Peyer's patch (tissue), 4 donors: ENCODE measurements at regions not wholly inside any gene's neighbourhood (a gene's known extent, or its start where the extent isn't known, plus 50 kb on each side); places are given as distances from the start of the nearest gene placed in this dataset.

Source experiments
- DNase-seq, 3 donors: peaks; one replicate each; pipeline ENCODE4 v3.0.0-alpha.2; 2017 to 2019
- H3K27ac ChIP-seq, 4 donors: fragments of 200-600 bp; sonication (generic); one replicate each; pipeline ENCODE4 v1.5.1; 2016 to 2019
- H3K27me3 ChIP-seq, 2 donors: fragments of 200-600 bp; sonication (generic); one replicate each; pipeline ENCODE4 v1.5.1; 2019
- H3K36me3 ChIP-seq, 3 donors: fragments of 200-600 bp; sonication (generic); one replicate each; pipeline ENCODE4 v1.5.1; 2016 to 2019
- H3K4me1 ChIP-seq, 4 donors: fragments of 200-600 bp; sonication (generic); one replicate each; pipeline ENCODE4 v1.5.1; 2016 to 2019
- H3K4me3 ChIP-seq, 4 donors: fragments of 200-600 bp; sonication (generic); 1 replicate in 3 of 4; 2 replicates in 1 of 4; pipeline ENCODE4 v1.5.1; 2016 to 2019; ENCODE audit warnings: mild to moderate bottlenecking in 1 of 4
- H3K9me3 ChIP-seq, 4 donors: fragments of 200-600 bp; sonication (generic); one replicate each; pipeline ENCODE4 v1.5.1; 2016 to 2019; ENCODE audit warnings: mild to moderate bottlenecking in 1 of 4
- CTCF ChIP-seq, 6 experiments: fragments of 450-650 bp in 4 of 6; fragments of 200-600 bp in 2 of 6; sonication (generic) in 1 of 6; IDR thresholded peaks; one replicate each; pipeline ENCODE4 v1.5.1; 2017 to 2019; ENCODE audit warnings: antibody characterized with exemption in 6 of 6, mild to moderate bottlenecking in 3 of 6, moderate library complexity in 1 of 6
- POLR2A ChIP-seq, 2 donors: fragments of 450-650 bp; IDR thresholded peaks; one replicate each; pipeline ENCODE4 v1.5.1; 2017; ENCODE audit warnings: antibody characterized with exemption in 2 of 2, mild to moderate bottlenecking in 2 of 2, moderate library complexity in 2 of 2

DNA sequence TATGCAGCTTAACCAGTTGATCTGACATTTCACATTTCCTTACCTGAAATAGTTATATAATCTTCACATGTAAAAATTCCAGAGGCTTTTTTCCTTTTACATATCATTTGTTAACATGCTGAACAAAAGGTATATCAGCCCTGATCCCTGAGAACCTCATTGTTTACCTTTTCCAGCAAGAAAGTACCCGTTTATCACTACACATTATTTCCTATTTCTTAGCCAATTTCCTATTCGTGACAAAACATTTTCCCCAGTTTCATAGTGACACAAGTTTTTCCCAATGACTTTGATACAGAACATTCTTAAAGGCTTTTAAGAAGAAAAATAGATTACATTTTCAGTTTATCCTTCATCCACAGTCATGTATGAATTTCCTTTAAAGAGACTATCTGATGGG is 86.6 kb upstream of the DKK2 start:
- no peaks in the 10 kb centered on the region for H3K36me3 ChIP-seq
- no peak for DNase-seq
- H3K9me3 ChIP-seq: no peaks in the 10 kb centered on the region
- no peak overlapping the region for H3K4me3 ChIP-seq
- no peaks in the 10 kb centered on the region for H3K4me1 ChIP-seq
- no peak overlapping the region for H3K27ac ChIP-seq
- H3K27me3 ChIP-seq: no peaks in the 10 kb centered on the region
- TF ChIP-seq CTCF (IDR thresholded peaks at IDR 0.05): no peak

GRCh38 chr4:107120661-107121060 is 84.5 kb upstream of the DKK2 start:
- no peaks in the 10 kb centered on the region for H3K4me1 ChIP-seq
- H3K36me3 ChIP-seq: no peaks in the 10 kb centered on the region
- no peaks in the 10 kb centered on the region for H3K9me3 ChIP-seq
- no peak overlapping the region for H3K27ac ChIP-seq
- no peaks in the 10 kb centered on the region for H3K27me3 ChIP-seq
- H3K4me3 ChIP-seq: no peak overlapping the region
- DNase-seq: no peak
- no peak for TF ChIP-seq CTCF (IDR thresholded peaks at IDR 0.05)

DNA sequence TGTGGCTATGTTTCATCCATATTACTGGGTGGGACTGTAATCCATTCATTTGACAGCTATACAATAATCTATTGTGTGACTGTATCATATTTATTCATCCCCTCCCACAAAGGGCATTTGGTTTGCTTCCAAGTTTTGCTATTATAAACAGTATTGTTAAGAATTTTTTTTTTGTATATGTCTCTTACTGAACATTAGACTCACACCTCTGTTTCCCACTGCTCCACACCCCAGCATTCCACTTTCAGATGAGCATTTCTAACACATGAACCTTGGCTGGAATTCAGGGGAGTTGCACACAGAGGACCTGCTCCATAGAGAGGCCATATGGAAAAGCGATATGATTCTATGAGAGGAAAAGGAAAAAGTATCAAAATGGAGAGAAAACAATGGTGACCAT is 81.6 kb upstream of the DKK2 start:
- TF ChIP-seq CTCF (IDR thresholded peaks at IDR 0.05): no peak
- TF ChIP-seq POLR2A (IDR thresholded peaks at IDR 0.05): no peak
- no peak overlapping the region for H3K4me3 ChIP-seq

GRCh38 chr4:107115185-107115847 is 79.2 kb upstream of the DKK2 start:
- no peaks in the 10 kb centered on the region for H3K36me3 ChIP-seq
- H3K27me3 ChIP-seq: no peaks in the 10 kb centered on the region
- no peak overlapping the region for H3K27ac ChIP-seq
- DNase-seq: no peak
- no peaks in the 10 kb centered on the region for H3K4me1 ChIP-seq
- TF ChIP-seq CTCF (IDR thresholded peaks at IDR 0.05) (no peak), POLR2A (IDR thresholded peaks at IDR 0.05) (no peak)
- H3K9me3 ChIP-seq: no peaks in the 10 kb centered on the region
- no peak overlapping the region for H3K4me3 ChIP-seq

More for the DNA sequence above, 81.6 kb upstream of the DKK2 start:
- no peak for DNase-seq
- H3K4me1 ChIP-seq: no peaks in the 10 kb centered on the region
- no peaks in the 10 kb centered on the region for H3K27me3 ChIP-seq
- H3K27ac ChIP-seq: no peak overlapping the region
- no peaks in the 10 kb centered on the region for H3K36me3 ChIP-seq
- H3K9me3 ChIP-seq: no peaks in the 10 kb centered on the region

GRCh38 chr4:107114059-107114458 is 77.9 kb upstream of the DKK2 start:
- no peak for DNase-seq
- Histone ChIP-seq H3K27me3 (no peaks in the 10 kb centered on the region), H3K27ac (no peak overlapping the region), H3K4me3 (no peak overlapping the region), H3K4me1 (no peaks in the 10 kb centered on the region), H3K36me3 (no peaks in the 10 kb centered on the region), H3K9me3 (no peaks in the 10 kb centered on the region)
- TF ChIP-seq POLR2A (IDR thresholded peaks at IDR 0.05) (no peak), CTCF (IDR thresholded peaks at IDR 0.05) (no peak)

GRCh38 chr4:107098401-107098800 is 62.3 kb upstream of the DKK2 start:
- TF ChIP-seq POLR2A (IDR thresholded peaks at IDR 0.05) (no peak), CTCF (IDR thresholded peaks at IDR 0.05) (no peak)
- no peak for DNase-seq

More at GRCh38 chr4:107098401-107098800, 62.3 kb upstream of the DKK2 start:
- H3K27me3 ChIP-seq: no peaks in the 10 kb centered on the region
- H3K4me3 ChIP-seq: no peak overlapping the region
- H3K9me3 ChIP-seq: no peaks in the 10 kb centered on the region
- H3K4me1 ChIP-seq: no peaks in the 10 kb centered on the region
- no peaks in the 10 kb centered on the region for H3K36me3 ChIP-seq
- H3K27ac ChIP-seq: no peak overlapping the region
